ENCODE measurements at regions not wholly inside any gene's neighbourhood (a gene's known extent, or its start where the extent isn't known, plus 50 kb on each side); places are given as distances from the start of the nearest gene placed in this dataset.

GRCh38 chrX:46311581-46312120 is 233.6 kb downstream of the ZNF674 start:
- intact Hi-C loops (cut with DNase I): no loop called here
- DNase-seq (ENCODE audit: low spot score) (no peak), ATAC-seq (no peak)

GRCh38 chrX:46310815-46311497 is 234.3 kb downstream of the ZNF674 start:
- ATAC-seq (no peak), DNase-seq (ENCODE audit: low spot score) (no peak)
- intact Hi-C loops (cut with DNase I): no loop called here

GRCh38 chrX:46308110-46308509 is 237.1 kb downstream of the ZNF674 start:
- intact Hi-C loops (cut with DNase I): no loop called here
- no peak for DNase-seq (ENCODE audit: low spot score)

GRCh38 chrX:46306103-46306502 is 239.1 kb downstream of the ZNF674 start:
- intact Hi-C loops (cut with DNase I): no loop called here
- ATAC-seq (no peak), DNase-seq (ENCODE audit: low spot score) (no peak)

More at GRCh38 chrX:46308110-46308509, 237.1 kb downstream of the ZNF674 start:
- ATAC-seq: no peak

GRCh38 chrX:46305431-46305830 is 239.8 kb downstream of the ZNF674 start:
- intact Hi-C loops (cut with DNase I): no loop called here
- ATAC-seq: no peak
- no peak for DNase-seq (ENCODE audit: low spot score)

GRCh38 chrX:46301903-46302302 is 243.3 kb downstream of the ZNF674 start:
- no peak for DNase-seq (ENCODE audit: low spot score)
- intact Hi-C loops (cut with DNase I): no loop called here
- ATAC-seq: no peak

GRCh38 chrX:46298821-46299220 is 246.4 kb downstream of the ZNF674 start:
- no peak for DNase-seq (ENCODE audit: low spot score)
- ATAC-seq: no peak
- intact Hi-C loops (cut with DNase I): no loop called here

- intact Hi-C loops (cut with DNase I): no loop called here
- no peak for DNase-seq (ENCODE audit: low spot score)
- ATAC-seq: no peak
Measured at GRCh38 chrX:46295963-46296362, 249.3 kb downstream of the ZNF674 start.

GRCh38 chrX:46294234-46294633 is 251.0 kb downstream of the ZNF674 start:
- ATAC-seq (no peak), DNase-seq (ENCODE audit: low spot score) (no peak)
- intact Hi-C loops (cut with DNase I): no loop called here

- no peak for DNase-seq (ENCODE audit: low spot score)
- intact Hi-C loops (cut with DNase I): no loop called here
- no peak for ATAC-seq
Measured at GRCh38 chrX:46279925-46280313, 265.3 kb downstream of the ZNF674 start.

- DNase-seq (ENCODE audit: low spot score): no peak
- intact Hi-C loops (cut with DNase I): no loop called here
- ATAC-seq: no peak
Measured at GRCh38 chrX:46279214-46279924, 265.9 kb downstream of the ZNF674 start.

GRCh38 chrX:46278572-46278971 is 266.6 kb downstream of the ZNF674 start:
- DNase-seq (ENCODE audit: low spot score) (no peak), ATAC-seq (no peak)
- intact Hi-C loops (cut with DNase I): no loop called here

- intact Hi-C loops (cut with DNase I): no loop called here
- ATAC-seq (no peak), DNase-seq (ENCODE audit: low spot score) (no peak)
Measured at GRCh38 chrX:46268412-46268811, 276.8 kb downstream of the ZNF674 start.

- DNase-seq (ENCODE audit: low spot score) (no peak), ATAC-seq (no peak)
- intact Hi-C loops (cut with DNase I): no loop called here
Measured at GRCh38 chrX:46263494-46263893, 281.7 kb downstream of the ZNF674 start.

GRCh38 chrX:46262304-46262703 is 282.9 kb downstream of the ZNF674 start:
- intact Hi-C loops (cut with DNase I): no loop called here
- ATAC-seq (no peak), DNase-seq (ENCODE audit: low spot score) (no peak)

GRCh38 chrX:46260499-46260898 is 284.7 kb downstream of the ZNF674 start:
- ATAC-seq (no peak), DNase-seq (ENCODE audit: low spot score) (no peak)
- intact Hi-C loops (cut with DNase I): no loop called here

GRCh38 chrX:46258356-46258755 is 286.9 kb downstream of the ZNF674 start:
- ATAC-seq: no peak
- intact Hi-C loops (cut with DNase I): no loop called here
- no peak for DNase-seq (ENCODE audit: low spot score)

GRCh38 chrX:46257451-46257879 is 287.8 kb downstream of the ZNF674 start:
- ATAC-seq: no peak
- DNase-seq (ENCODE audit: low spot score): no peak
- intact Hi-C loops (cut with DNase I): no loop called here

- intact Hi-C loops (cut with DNase I): no loop called here
- no peak for DNase-seq (ENCODE audit: low spot score)
- no peak for ATAC-seq
Measured at GRCh38 chrX:46256875-46257274, 288.3 kb downstream of the ZNF674 start.

- DNase-seq (ENCODE audit: low spot score): no peak
- intact Hi-C loops (cut with DNase I): no loop called here
- no peak for ATAC-seq
Measured at GRCh38 chrX:46255046-46255445, 290.2 kb downstream of the ZNF674 start.

GRCh38 chrX:46254641-46255040 is 290.6 kb downstream of the ZNF674 start:
- intact Hi-C loops (cut with DNase I): no loop called here
- no peak for DNase-seq (ENCODE audit: low spot score)
- no peak for ATAC-seq

Measured in sciatic nerve (tissue), 2 donors.